Epithelial cell of proximal tubule (primary cell): ENCODE measurements at regions not wholly inside any gene's neighbourhood (a gene's known extent, or its start where the extent isn't known, plus 50 kb on each side); places are given as distances from the start of the nearest gene placed in this dataset.

ENCODE experiments used
- DNase-seq: peaks from one replicate; pipeline ENCODE4 v3.0.0-alpha.2; 2011; ENCODE audit warnings: low read depth
- H3K4me3 ChIP-seq: 2 replicates; pipeline ENCODE4 v1.5.1; 2011; ENCODE audit warnings: low read depth, mild to moderate bottlenecking, low read length
- CTCF ChIP-seq: conservative IDR thresholded peaks from 2 replicates; pipeline ENCODE4 v1.5.1; 2012; ENCODE audit warnings: low read depth, mild to moderate bottlenecking, low read length

DNA sequence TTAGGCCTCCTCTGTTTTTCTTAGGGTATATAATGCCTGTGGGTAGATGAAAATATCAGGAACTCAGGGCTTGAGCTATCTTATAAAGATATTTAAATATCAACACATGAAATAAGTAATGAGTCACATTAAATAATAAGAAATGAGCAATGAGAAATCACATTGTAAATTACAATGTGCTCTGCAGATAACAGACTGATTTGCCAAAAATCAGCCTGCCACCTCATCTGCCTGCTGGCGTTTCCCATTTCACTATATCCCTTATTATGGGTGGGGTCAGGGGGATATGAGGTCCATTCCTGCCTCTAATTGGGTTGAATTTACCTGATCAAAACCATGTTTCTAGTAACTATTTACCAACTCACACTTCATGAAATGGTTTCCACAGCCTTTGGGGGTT is 335.2 kb downstream of the CDC5L start:
- no peak for TF ChIP-seq CTCF
- H3K4me3 ChIP-seq, result no peak overlapping the region
- DNase-seq, result no peak

DNA sequence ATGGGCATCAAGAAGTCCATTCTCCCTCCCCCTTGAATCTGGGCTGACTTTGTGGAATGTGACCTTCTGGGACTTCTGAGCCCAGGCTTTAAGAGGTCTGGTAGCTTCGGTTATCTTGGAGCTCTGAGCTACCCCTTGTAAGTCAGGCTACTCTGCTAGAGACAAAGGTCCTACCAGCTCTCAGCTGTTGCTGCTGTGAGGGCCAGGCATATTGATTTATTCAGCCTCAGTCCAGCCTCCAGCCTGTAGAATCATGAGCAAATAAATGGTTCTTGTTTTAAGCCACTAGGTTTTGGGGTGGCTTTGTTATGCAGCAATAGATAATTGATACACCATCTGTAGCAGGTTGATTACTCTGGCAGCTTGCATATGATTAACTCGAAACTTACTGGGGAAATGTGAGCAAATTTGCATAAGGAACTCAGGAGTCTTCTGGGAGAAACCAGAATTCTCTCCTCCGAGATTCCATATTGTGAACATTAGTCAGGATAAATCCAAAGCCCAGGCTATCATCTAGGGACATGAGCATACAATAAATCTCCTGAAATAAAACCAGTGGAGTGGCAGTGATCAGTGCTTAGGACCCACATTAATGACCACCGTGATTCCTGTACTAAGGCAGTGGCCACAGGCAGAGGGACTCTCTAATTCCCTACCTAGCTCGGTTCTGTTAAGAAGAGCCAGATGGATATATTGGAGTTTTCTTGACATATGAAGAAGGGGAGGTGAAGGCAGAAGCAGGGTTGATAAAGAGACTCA is 336.1 kb downstream of the CDC5L start:
- no peak for TF ChIP-seq CTCF
- no peak overlapping the region for H3K4me3 ChIP-seq
- DNase-seq, result no peak

DNA sequence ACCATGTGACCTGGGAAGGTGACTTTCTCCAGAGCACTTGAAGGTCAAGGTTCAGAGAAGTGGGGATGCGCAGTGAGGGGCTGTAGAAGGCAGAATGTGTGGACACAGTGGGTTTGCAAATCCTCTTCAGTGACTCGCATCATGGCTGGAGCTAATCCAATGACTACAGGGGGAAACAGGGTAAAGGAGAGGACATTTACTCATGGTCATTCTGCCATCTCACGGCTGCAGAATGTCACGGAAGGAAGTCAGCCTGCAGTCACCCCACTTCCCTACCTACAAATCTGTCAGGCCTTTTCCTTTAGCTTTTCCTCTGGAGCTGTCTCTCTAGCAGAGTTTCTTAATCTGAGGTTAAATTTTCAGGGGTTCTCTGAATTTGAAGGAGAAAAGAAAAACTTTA is 337.6 kb downstream of the CDC5L start:
- DNase-seq, result no peak
- H3K4me3 ChIP-seq, result no peak overlapping the region
- TF ChIP-seq CTCF, result no peak

DNA sequence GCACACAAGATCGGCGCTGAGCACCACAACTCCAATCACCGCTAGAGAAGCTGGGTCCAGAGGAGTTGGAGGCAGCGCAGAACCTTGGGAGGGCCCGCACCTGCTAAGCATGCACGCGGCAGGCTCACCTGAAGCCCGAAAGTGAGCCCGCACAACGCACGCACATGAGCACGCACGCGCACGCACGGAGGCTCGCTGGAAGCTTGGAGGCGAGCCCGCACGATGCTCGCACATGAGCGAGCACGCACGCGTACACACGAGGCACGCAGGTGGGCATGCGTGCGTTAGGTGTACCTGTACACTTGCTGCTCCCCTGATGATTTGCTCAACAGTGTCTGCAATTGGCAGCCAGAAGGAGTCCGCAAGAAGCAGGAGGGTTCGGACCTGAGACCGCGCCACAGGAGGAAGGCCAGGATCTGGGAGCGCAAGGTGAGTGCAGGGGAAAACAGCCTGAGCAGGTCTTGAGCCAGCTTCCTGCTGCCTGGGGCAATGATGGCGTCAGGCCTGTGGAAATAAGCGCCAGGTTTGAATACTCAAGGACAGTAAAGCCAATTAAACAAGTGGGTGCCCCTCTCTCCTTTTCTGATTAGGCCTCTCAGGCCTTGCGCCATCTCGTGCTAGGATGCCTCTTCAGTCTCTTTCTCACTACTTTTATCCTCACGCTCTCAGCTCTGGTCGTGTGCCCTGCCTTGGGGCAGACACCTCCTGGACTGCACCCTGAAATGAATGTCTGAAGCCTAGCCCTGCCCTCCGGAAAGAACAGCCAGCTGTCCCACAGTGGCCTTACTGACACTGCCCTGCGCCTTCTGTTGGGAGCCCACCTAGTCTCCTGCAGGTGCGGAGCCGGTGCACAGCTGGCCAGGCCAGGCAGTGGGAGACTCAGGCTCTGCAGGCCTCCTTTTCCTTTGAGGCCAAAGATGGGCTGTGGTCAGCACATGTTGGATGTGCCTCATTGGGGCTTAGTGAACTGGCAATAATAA is 340.4 kb downstream of the CDC5L start:
- TF ChIP-seq CTCF, result no peak
- DNase-seq, result no peak
- no peak overlapping the region for H3K4me3 ChIP-seq

GRCh38 chr6:44730771-44731391 is 343.4 kb downstream of the CDC5L start:
- H3K4me3 ChIP-seq, result no peak overlapping the region
- no peak for TF ChIP-seq CTCF
- no peak for DNase-seq

- TF ChIP-seq CTCF, result no peak
- no peak for DNase-seq
- no peak overlapping the region for H3K4me3 ChIP-seq
Observed at GRCh38 chr6:44731485-44732095, 344.1 kb downstream of the CDC5L start.
